ENCODE measurements at regions not wholly inside any gene's neighbourhood (a gene's known extent, or its start where the extent isn't known, plus 50 kb on each side); places are given as distances from the start of the nearest gene placed in this dataset.

DNA sequence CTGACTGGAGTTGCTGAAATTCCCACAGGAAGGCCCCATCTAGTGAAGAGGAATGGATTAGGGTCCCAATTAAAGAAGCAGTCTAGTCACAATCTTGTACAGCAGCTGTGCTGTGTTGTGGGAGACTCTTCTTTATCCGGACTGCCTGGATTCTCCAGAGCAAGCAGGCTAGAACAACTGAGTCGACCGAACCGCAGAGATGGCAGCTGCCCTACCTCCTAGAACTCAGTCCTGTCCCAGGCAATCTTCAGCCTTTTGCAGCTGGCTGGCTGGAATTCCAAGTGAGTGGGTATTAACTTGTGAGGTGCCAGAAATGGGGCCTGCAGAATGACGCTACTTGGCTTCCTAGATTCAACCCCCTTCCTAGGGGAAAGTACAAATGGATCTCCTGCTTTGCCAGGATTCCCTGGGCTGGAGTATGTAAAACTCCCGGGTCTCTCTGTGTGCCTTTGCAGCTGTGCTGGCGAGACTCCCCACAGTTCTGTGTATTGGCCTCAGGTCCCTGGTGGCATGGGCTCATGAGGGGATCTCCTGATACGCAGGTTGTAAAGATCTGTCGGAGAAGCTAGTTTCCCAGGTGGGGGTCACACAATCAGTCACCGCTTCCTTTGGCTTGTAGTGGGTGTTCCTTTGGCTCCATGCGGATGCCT lies 1952.6 kb upstream of the LRRTM1 start:
- TF ChIP-seq RAD21 (IDR thresholded peaks at IDR 0.05; ENCODE audit: low read depth) (no peak), EP300 (IDR thresholded peaks at IDR 0.05; ENCODE audit: borderline replicate concordance) (no peak), TCF12 (IDR thresholded peaks at IDR 0.05; ENCODE audit: low read depth) (no peak), CREB1 (IDR thresholded peaks at IDR 0.05; ENCODE audit: low read depth) (no peak), TEAD4 (IDR thresholded peaks at IDR 0.05) (no peak), TAF1 (IDR thresholded peaks at IDR 0.05; ENCODE audit: low read depth) (no peak), CEBPB (IDR thresholded peaks at IDR 0.05) (no peak), FOXM1 (IDR thresholded peaks at IDR 0.05; ENCODE audit: borderline replicate concordance, low read depth) (no peak), NFIC (IDR thresholded peaks at IDR 0.05) (no peak), YY1 (IDR thresholded peaks at IDR 0.05; ENCODE audit: low read depth) (no peak), EGR1 (IDR thresholded peaks at IDR 0.05) (no peak)
- TF ChIP-seq, protein P1, sequence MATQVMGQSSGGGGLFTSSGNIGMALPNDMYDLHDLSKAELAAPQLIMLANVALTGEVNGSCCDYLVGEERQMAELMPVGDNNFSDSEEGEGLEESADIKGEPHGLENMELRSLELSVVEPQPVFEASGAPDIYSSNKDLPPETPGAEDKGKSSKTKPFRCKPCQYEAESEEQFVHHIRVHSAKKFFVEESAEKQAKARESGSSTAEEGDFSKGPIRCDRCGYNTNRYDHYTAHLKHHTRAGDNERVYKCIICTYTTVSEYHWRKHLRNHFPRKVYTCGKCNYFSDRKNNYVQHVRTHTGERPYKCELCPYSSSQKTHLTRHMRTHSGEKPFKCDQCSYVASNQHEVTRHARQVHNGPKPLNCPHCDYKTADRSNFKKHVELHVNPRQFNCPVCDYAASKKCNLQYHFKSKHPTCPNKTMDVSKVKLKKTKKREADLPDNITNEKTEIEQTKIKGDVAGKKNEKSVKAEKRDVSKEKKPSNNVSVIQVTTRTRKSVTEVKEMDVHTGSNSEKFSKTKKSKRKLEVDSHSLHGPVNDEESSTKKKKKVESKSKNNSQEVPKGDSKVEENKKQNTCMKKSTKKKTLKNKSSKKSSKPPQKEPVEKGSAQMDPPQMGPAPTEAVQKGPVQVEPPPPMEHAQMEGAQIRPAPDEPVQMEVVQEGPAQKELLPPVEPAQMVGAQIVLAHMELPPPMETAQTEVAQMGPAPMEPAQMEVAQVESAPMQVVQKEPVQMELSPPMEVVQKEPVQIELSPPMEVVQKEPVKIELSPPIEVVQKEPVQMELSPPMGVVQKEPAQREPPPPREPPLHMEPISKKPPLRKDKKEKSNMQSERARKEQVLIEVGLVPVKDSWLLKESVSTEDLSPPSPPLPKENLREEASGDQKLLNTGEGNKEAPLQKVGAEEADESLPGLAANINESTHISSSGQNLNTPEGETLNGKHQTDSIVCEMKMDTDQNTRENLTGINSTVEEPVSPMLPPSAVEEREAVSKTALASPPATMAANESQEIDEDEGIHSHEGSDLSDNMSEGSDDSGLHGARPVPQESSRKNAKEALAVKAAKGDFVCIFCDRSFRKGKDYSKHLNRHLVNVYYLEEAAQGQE (IDR thresholded peaks at IDR 0.05; ENCODE audit: low read depth), result no peak
- TF ChIP-seq, protein P2, sequence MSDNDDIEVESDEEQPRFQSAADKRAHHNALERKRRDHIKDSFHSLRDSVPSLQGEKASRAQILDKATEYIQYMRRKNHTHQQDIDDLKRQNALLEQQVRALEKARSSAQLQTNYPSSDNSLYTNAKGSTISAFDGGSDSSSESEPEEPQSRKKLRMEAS (IDR thresholded peaks at IDR 0.05), result no peak

DNA sequence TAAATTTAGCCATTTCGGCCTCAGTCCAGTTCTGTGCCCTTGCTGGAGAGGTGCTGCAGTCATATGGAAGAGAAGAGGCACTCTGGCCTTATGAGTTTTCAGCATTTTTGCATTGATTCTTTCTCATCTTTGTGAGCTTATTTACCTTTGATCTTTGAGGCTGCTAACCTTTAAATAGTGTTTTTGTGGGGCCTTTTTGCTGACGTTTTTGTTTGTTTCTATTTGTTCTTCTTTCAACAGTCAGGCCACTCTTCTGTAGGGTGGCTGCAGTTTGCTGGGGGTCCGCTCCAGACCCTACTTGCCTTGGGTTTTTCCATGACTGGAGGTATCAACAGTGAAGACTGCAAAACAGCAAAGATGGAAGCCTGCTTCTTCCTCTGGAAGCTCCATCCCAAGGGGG lies 1951.7 kb upstream of the LRRTM1 start:
- TF ChIP-seq EGR1 (IDR thresholded peaks at IDR 0.05) (no peak), CREB1 (IDR thresholded peaks at IDR 0.05; ENCODE audit: low read depth) (no peak), ZBTB7A (IDR thresholded peaks at IDR 0.05; ENCODE audit: low read depth) (no peak), FOXM1 (IDR thresholded peaks at IDR 0.05; ENCODE audit: borderline replicate concordance, low read depth) (no peak), TCF12 (IDR thresholded peaks at IDR 0.05; ENCODE audit: low read depth) (no peak), CEBPB (IDR thresholded peaks at IDR 0.05) (no peak), YY1 (IDR thresholded peaks at IDR 0.05; ENCODE audit: low read depth) (no peak), TAF1 (IDR thresholded peaks at IDR 0.05; ENCODE audit: low read depth) (no peak), EP300 (IDR thresholded peaks at IDR 0.05; ENCODE audit: borderline replicate concordance) (no peak), NFIC (IDR thresholded peaks at IDR 0.05) (no peak), TEAD4 (IDR thresholded peaks at IDR 0.05) (no peak), RAD21 (IDR thresholded peaks at IDR 0.05; ENCODE audit: low read depth) (no peak)
- TF ChIP-seq, protein P3, sequence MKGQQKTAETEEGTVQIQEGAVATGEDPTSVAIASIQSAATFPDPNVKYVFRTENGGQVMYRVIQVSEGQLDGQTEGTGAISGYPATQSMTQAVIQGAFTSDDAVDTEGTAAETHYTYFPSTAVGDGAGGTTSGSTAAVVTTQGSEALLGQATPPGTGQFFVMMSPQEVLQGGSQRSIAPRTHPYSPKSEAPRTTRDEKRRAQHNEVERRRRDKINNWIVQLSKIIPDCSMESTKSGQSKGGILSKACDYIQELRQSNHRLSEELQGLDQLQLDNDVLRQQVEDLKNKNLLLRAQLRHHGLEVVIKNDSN (IDR thresholded peaks at IDR 0.05), result no peak
- TF ChIP-seq, protein P2 (IDR thresholded peaks at IDR 0.05), result no peak
- TF ChIP-seq, protein P1 (IDR thresholded peaks at IDR 0.05; ENCODE audit: low read depth), result no peak

DNA sequence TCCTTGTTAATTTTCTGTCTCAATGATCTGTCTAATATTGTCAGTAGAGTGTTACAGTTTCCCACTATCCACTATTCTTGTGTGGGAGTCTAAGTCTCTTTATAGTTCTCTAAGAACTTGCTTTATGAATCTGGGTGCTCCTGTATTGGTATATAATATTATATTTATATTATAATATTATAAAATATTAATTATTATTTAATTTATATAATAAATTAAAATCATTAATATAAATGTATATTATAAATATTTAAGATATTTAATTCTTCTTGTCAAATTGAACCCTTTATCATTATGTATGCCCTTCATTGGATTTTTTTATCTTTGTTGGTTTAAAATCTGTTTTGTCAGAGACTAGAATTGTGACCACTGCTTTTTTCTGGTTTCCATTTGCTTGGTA lies 1950.2 kb upstream of the LRRTM1 start:
- TF ChIP-seq, protein P3 (IDR thresholded peaks at IDR 0.05), result no peak
- TF ChIP-seq CEBPB (IDR thresholded peaks at IDR 0.05) (no peak), TEAD4 (IDR thresholded peaks at IDR 0.05) (no peak), RAD21 (IDR thresholded peaks at IDR 0.05; ENCODE audit: low read depth) (no peak)

DNA sequence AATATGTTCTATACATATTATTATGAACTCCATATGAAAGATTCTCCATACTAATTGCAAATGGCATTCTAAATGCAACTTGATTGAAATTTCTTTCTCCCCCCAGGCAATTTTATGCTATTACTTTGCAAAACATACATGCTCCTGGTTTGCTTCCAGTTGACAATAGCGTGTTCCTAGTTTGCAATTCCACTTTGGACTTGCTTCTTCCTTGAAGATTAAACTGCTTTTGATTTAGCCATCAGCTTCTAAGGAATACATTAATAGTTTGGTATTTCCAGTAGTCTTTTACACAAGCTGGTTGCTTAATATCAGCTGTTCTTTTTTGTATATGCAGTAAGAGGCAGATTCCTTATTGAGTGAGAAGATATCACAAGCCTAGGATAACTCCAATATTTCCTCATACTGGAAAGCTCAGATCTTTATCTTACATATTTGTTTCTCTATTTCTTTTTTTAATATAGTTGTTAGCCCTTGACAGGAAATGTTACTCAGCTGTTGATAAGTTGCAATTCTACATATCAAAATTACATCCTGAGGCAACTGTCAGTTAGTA lies 1941.7 kb upstream of the LRRTM1 start:
- TF ChIP-seq TEAD4 (IDR thresholded peaks at IDR 0.05) (no peak), CEBPB (IDR thresholded peaks at IDR 0.05) (no peak)
- TF ChIP-seq, protein P1 (IDR thresholded peaks at IDR 0.05; ENCODE audit: low read depth), result no peak

DNA sequence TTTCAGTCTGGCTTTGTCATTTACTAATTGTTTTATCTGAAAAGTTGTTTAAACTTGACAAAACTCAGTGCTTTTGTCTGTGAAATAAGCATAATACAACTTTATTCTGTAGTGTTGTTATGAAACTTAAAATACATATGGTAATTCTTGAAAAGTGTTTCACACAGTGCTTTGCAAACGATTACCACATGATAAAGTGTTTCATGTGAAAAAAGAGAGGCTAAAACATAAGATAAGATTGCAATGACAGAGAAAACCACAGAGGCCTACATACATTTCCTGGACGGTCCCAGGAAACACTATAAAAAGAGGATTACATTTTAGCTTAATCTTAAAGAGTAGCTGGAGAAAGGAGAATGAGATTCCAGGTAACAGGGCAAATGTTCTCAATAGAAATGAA lies 1934.6 kb upstream of the LRRTM1 start:
- no peak for TF ChIP-seq TCF12 (IDR thresholded peaks at IDR 0.05; ENCODE audit: low read depth)
- TF ChIP-seq EGR1 (IDR thresholded peaks at IDR 0.05), result no peak
- no peak for TF ChIP-seq TAF1 (IDR thresholded peaks at IDR 0.05; ENCODE audit: low read depth)
- TF ChIP-seq EP300 (IDR thresholded peaks at IDR 0.05; ENCODE audit: borderline replicate concordance), result no peak
- TF ChIP-seq, protein P2 (IDR thresholded peaks at IDR 0.05), result no peak
- no peak for TF ChIP-seq NFIC (IDR thresholded peaks at IDR 0.05)
- TF ChIP-seq, protein P1 (IDR thresholded peaks at IDR 0.05; ENCODE audit: low read depth), result no peak
- TF ChIP-seq YY1 (IDR thresholded peaks at IDR 0.05; ENCODE audit: low read depth), result no peak
- TF ChIP-seq, protein P3 (IDR thresholded peaks at IDR 0.05), result no peak
- TF ChIP-seq TEAD4 (IDR thresholded peaks at IDR 0.05), result no peak
